HG02943 (cell line): ENCODE measurements at regions not wholly inside any gene's neighbourhood (a gene's known extent, or its start where the extent isn't known, plus 50 kb on each side); places are given as distances from the start of the nearest gene placed in this dataset.
"Not testable (repeated sequence)": the region's sequence is repeated elsewhere in the genome, so short reads cannot be mapped to it uniquely, and the experiment has no call there.

Experiments used
- ATAC-seq: cut with Tn5 transposase; IDR thresholded peaks from one replicate; pipeline ENCODE4 v1.9.1; 2021; ENCODE audit warnings: mild to moderate bottlenecking, low read depth, moderate library complexity; ENCODE audit not compliant: unreplicated experiment

DNA sequence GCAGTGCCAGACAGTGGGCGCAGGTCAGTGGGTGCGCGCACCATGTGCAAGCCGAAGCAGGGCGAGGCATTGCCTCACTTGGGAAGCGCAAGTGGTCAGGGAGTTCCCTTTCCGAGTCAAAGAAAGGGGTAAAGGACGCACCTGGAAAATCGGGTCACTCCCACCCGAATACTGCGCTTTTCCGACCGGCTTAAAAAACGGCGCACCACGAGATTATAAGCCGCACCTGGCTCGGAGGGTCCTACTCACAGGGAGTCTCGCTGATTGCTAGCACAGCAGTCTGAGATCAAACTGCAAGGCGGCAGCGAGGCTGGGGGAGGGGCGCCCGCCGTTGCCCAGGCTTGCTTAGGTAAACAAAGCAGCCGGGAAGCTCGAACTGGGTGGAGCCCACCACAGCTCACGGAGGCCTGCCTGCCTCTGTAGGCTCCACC is 77.9 kb downstream of the NR4A2 start:
- not testable (repeated sequence) for ATAC-seq

DNA sequence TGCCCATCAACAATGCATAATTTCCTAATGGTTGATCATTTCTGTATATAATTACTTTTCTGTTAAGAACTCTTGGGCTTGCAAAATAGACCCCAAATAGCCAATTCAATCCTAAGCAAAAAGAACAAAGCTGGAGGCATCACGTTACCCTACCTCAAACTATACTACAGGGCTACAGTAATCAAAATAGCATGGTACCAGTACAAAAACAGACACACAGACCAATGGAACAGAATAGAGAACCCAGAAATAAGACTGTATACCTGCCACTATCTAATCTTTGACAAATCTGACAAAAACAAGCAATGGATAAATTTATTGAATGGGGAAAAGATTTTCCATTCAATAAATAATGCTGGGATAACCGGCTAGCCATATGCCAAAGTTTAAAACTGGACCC is 78.8 kb downstream of the NR4A2 start:
- no peak for ATAC-seq

DNA sequence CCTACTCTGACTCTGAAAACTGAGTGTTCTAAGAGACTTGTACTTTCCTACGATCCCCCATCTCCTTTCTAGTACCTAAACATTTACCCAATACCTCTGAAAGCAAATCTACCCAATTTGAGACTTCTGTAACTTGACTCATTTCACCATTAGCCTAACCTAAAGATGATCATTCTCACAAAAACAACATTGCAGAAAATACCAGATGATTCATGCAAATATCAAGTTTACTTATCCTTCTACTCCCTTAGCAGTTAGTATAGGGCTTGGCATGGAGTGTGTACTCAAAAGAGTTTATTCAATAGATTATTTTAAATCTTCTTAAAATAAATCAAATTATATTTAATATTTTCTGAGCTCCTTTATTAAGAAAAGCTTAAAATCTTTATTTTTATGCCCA is 89.6 kb downstream of the NR4A2 start:
- ATAC-seq: no peak

DNA sequence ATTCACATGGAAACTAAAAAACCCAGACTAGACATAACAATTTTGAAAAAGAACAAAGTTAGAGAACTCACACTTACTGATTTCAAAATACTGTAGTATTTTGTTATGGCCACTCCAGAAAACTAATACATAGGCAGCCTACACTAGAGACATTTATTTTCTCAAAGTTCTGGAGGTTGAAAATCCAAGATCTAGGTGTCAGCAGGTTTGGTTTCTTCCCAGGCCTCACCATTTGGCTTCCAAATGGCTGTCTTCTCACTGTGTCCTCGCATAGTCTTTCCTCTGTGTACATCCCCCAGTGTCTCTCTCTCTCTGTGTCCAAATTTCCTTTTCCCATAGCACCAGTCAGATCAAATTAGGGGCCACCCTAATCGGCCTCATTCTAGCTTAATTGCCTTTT is 95.0 kb downstream of the NR4A2 start:
- ATAC-seq: no peak

DNA sequence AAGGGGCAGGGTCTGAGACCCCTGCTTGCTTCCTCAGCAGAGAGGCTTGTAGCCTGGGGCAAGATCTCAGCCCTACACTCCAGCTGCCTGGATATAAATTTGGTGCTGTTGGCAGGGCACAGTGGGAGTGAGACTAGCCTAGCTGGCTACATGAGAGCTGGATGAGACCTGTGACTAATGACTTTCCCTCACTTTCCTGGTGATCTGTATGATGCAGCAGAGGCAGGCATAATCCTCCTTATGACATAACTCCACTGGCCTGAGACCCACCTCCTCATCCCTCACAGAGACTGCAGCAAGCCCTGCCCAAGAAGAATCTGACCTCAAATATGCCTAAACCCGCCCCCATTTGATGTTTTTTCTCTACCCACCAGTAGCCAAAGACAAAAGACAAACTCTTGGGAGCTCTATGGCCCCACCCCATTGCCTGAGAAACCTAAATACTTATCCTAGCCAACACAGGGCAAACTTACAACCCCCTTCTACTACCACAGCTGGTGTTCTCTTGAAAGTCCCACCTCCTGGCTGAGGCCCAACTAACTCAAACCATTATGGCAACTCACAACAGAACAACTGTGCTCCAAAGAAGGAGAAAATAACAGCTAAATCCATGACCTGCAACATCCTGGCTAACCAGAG is 102.7 kb downstream of the NR4A2 start:
- no peak for ATAC-seq

- ATAC-seq: not testable (repeated sequence)
These were observed 109.2 kb downstream of the NR4A2 start for GRCh38 chr2:156223328-156223727.

DNA sequence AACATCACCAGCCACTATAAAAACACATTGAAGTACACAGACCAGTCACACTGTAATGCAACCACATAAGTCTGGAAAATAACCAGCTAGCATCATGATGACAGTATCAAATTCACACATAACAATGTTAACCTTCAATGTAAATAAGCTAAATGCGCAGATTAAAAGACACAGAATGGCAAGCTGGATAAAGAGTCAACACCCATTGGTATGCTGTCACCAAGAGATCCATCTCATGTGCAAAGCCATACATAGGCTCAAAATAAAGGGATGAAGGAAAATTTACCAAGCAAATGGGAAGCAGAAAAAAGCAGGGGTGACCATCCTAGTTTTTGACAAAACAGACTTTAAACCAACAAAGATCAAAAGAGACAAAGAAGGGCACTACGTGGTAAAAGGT is 110.8 kb downstream of the NR4A2 start:
- ATAC-seq: no peak

- ATAC-seq: no peak
These were observed 112.9 kb downstream of the NR4A2 start for GRCh38 chr2:156219491-156220100.

DNA sequence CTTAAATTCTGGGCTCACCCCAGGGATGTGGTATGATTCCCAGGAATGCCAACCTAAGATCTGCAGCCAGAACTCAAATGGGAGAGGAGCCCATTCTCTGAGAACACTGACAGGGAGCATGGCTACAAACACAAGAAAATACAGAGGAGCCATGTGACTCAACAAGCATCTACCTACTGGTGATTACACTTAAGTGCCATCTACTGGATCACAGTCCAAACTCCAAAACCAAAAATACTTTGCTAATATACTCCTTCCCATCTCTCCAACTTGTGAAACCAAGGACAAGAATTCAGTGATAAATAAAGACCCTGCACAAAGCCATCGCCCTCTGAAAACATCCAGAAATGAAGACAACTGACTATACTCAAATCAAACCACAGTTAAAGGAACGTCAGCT is 116.9 kb downstream of the NR4A2 start:
- ATAC-seq: no peak

GRCh38 chr2:156211318-156211717 is 121.2 kb downstream of the NR4A2 start:
- no peak for ATAC-seq

GRCh38 chr2:156206355-156206754 is 126.2 kb downstream of the NR4A2 start:
- ATAC-seq: no peak

GRCh38 chr2:156199588-156199987 is 132.9 kb downstream of the NR4A2 start:
- no peak for ATAC-seq

GRCh38 chr2:156196031-156196430 is 136.5 kb downstream of the NR4A2 start:
- no peak for ATAC-seq

DNA sequence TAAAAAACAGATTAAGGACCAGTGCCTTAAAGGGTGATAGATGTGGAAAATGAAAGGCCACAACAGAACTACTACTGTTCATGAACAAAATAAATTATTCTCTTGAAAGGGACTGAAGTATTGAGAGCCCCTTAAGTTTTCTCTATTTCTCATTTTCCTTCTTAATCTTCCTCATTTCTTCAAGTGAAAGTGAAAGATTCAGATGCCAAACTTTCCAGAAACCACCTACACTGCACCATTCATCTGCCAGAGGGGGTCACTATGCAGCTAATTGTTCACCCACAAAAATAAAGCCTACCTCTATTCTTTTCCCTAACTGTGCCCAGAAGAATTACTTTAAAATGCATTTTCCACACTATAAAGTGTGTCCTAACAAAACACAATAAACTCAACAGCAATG is 140.1 kb downstream of the NR4A2 start:
- no peak for ATAC-seq

- no peak for ATAC-seq
These were observed 141.0 kb downstream of the NR4A2 start for GRCh38 chr2:156191527-156191926.

DNA sequence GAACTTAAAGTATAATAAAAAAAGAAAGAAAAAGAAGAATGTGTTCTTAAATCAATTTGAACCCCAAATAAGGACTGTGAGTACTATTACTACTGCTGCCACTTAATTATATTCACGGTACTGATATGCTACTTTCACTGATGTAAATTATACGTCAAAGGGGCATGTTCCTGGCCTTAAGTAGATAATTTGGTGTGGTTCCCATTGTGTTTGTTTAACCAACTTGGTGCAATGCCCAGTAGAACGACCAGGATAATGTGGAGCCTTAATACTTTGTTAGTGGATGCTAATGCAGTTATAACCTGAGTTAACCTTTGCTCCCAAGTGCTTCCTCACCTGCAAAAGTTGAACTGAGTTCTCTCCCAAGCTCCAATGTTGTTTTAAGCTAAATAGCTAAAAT is 142.0 kb downstream of the NR4A2 start:
- no peak for ATAC-seq

- no peak for ATAC-seq
These were observed 142.9 kb downstream of the NR4A2 start for GRCh38 chr2:156189584-156189983.

DNA sequence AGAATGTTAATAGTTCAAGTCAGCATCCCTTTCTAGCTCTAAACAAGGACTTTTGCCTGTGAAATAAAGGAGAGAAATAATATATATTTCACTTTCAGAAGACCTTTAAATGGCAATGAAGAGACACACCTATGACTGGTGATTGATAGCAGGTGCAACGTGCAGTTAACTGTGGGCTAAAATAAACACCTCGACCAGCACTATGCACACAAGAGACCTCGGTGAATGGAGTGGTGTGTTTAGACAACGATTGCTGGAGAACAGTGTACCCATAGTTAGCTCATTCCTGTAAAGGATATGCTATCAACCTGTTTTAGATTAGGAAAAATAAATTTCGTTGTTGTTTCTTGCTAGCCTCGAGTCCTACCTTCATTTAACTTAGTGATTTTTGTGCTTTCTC is 143.4 kb downstream of the NR4A2 start:
- ATAC-seq: no peak

DNA sequence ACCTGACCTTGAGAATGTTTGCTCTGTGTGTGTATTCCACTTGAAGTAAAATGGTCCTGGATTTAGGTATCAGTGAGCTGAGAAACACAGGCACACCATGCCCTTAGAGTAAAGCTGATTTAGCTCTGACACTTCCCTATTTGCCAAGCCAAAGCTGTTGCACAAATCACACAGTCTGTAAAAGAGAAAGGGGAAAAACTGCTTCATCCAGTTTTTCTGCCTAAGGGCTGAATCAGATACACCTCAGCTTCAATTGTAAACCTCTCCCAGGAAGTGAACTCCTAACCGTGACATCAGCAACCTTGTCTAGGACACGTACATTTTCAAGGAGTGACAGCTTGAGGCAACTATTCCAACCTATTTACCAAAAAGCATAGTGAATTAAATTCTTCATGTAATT is 150.4 kb downstream of the NR4A2 start:
- ATAC-seq: no peak

DNA sequence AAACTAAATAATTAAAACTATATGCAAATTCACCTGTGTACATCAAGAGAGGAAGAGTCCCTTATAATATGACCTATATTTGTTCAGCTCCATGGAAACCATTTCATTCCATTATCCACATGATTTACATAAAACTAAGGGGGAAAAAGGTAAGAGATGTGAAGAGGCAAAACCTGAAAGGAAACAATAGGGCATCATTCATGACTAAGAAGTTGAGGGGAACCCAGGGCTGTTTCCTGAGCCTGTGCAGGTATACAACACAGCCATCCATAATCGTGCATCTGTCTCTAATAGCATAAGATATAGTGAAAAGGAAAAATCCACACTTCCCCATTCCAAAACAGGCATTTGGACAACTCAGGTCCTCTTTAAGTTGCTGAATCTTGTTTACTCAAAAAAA is 151.3 kb downstream of the NR4A2 start:
- no peak for ATAC-seq

DNA sequence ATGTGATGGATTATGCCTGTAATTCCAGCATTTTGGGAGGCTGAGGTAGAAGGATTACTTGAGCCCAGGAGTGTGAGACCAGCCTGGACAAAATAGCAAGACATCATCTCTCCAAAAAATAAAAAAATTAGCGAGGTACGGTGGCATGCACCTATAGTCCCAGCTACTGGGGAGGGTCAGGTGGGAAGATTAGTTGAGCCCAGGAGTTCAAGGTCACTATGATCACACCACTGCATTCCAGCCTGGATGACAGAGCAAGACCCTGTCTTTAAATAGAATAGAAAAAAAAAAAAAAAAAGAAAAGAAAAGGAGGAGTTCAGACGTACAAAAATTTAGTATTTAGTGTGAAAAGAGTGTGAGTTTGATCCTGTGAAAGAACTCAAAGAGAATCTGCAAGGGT is 154.9 kb downstream of the NR4A2 start:
- ATAC-seq: no peak

GRCh38 chr2:156175946-156176345 is 156.6 kb downstream of the NR4A2 start:
- ATAC-seq: no peak

- no peak for ATAC-seq
These were observed 161.6 kb downstream of the NR4A2 start for GRCh38 chr2:156170929-156171328.
